IMR-90 (cell line): ENCODE measurements at regions not wholly inside any gene's neighbourhood (a gene's known extent, or its start where the extent isn't known, plus 50 kb on each side); places are given as distances from the start of the nearest gene placed in this dataset.

Experiments used
- ATAC-seq: fragments of 200-7000 bp; cut with Tn5 transposase; 2 replicates; pipeline ENCODE4 v1.9.1; 2020; ENCODE audit warnings: low read depth, mild to moderate bottlenecking, moderate library complexity
- BruUV-seq: library from RNA; stranded (reverse); fragments of 400-500 nt; replicated peaks from 2 replicates; lab custom pipeline; 2021; lab: Mats Ljungman, UMichigan
- CTCF ChIA-PET: fragments of 300-600 bp; formaldehyde crosslinking; extraction: SDS; loops from one replicate; lab custom pipeline; 2021; ENCODE audit warnings: antibody characterized with exemption; lab: Yijun Ruan, JAX
- POLR2A ChIA-PET: fragments of 300-600 bp; sonication (Branson Sonifier 250); formaldehyde crosslinking; loops from one replicate; lab custom pipeline; 2022; ENCODE audit warnings: antibody characterized with exemption; ENCODE audit not compliant: unreplicated experiment; lab: Charles Lee
- DNase-seq: peaks from one replicate; pipeline ENCODE4 v3.0.0; 2013
- H2AFZ ChIP-seq: replicated peaks from 2 replicates; pipeline ENCODE3; 2013; ENCODE audit warnings: low read length, mild to moderate bottlenecking; ENCODE audit not compliant: poor library complexity
- H2AK5ac ChIP-seq: 2 replicates; pipeline ENCODE4 v1.6.1; 2013; ENCODE audit warnings: low read depth, low read length, inconsistent platforms
- H2AK9ac ChIP-seq: replicated peaks from 2 replicates; pipeline ENCODE3; 2013; ENCODE audit warnings: mild to moderate bottlenecking, low read depth, low read length, moderate library complexity; ENCODE audit not compliant: poor library complexity
- H2BK120ac ChIP-seq: 2 replicates; pipeline ENCODE4 v1.6.1; 2013; ENCODE audit warnings: low read depth, low read length, inconsistent platforms
- H2BK15ac ChIP-seq: 3 replicates; pipeline ENCODE4 v1.6.1; 2013; ENCODE audit warnings: low read depth, low read length, inconsistent platforms
- H2BK20ac ChIP-seq: 2 replicates; pipeline ENCODE4 v1.6.1; 2013; ENCODE audit warnings: low read depth, mild to moderate bottlenecking, inconsistent platforms, low read length, moderate library complexity
- H2BK5ac ChIP-seq: 2 replicates; pipeline ENCODE4 v1.6.1; 2013; ENCODE audit warnings: mild to moderate bottlenecking, low read depth, low read length, inconsistent platforms; ENCODE audit not compliant: poor library complexity, severe bottlenecking
- H3K14ac ChIP-seq: replicated peaks from 2 replicates; pipeline ENCODE4 v1.6.1; 2013; ENCODE audit warnings: low read depth, low read length, inconsistent platforms
- H3K18ac ChIP-seq: 2 replicates; pipeline ENCODE4 v1.6.1; 2013; ENCODE audit warnings: low read depth, low read length, control low read depth
- H3K23ac ChIP-seq: 2 replicates; pipeline ENCODE4 v1.6.1; 2013; ENCODE audit warnings: low read depth, low read length, inconsistent platforms
- H3K27ac ChIP-seq: 2 replicates; pipeline ENCODE4 v1.5.1; 2013; ENCODE audit warnings: mild to moderate bottlenecking, control low read depth, low read length; ENCODE audit not compliant: insufficient read depth
- H3K27me3 ChIP-seq: 2 replicates; pipeline ENCODE4 v1.6.1; 2013; ENCODE audit warnings: low read length; ENCODE audit not compliant: control insufficient read depth, insufficient read depth
- H3K36me3 ChIP-seq: 2 replicates; pipeline ENCODE4 v1.6.1; 2013; ENCODE audit warnings: low read length, mixed read lengths; ENCODE audit not compliant: control insufficient read depth, insufficient read depth
- H3K4ac ChIP-seq: 2 replicates; pipeline ENCODE4 v1.6.1; 2013; ENCODE audit warnings: low read depth, low read length, inconsistent platforms
- H3K4me1 ChIP-seq: 2 replicates; pipeline ENCODE4 v1.6.1; 2013; ENCODE audit warnings: low read length, mixed read lengths; ENCODE audit not compliant: control insufficient read depth, insufficient read depth
- H3K4me2 ChIP-seq: 2 replicates; pipeline ENCODE4 v1.6.1; 2013; ENCODE audit warnings: low read depth, mild to moderate bottlenecking, control low read depth, low read length, moderate library complexity
- H3K4me3 ChIP-seq: 2 replicates; pipeline ENCODE4 v1.5.1; 2013; ENCODE audit warnings: low read depth, mild to moderate bottlenecking, control low read depth, low read length, moderate library complexity; ENCODE audit not compliant: insufficient read depth
- H3K56ac ChIP-seq: 2 replicates; pipeline ENCODE4 v1.6.1; 2013; ENCODE audit warnings: low read length, inconsistent platforms; ENCODE audit not compliant: insufficient read depth; ENCODE audit errors: extremely low read depth
- H3K79me1 ChIP-seq, 2 experiments: 2 replicates each; pipeline ENCODE4 v1.6.1; 2013; ENCODE audit warnings: low read length in 2 of 2, inconsistent platforms in 1 of 2, low read depth in 1 of 2
- H3K9ac ChIP-seq: 2 replicates; pipeline ENCODE4 v1.6.1; 2013; ENCODE audit warnings: low read depth, low read length, control low read depth
- H3K9me1 ChIP-seq: 2 replicates; pipeline ENCODE4 v1.6.1; 2013; ENCODE audit warnings: low read length, inconsistent platforms; ENCODE audit not compliant: insufficient read depth
- H3K9me3 ChIP-seq: 2 replicates; pipeline ENCODE4 v1.6.1; 2013; ENCODE audit warnings: low read length; ENCODE audit not compliant: control insufficient read depth, insufficient read depth
- H4K20me1 ChIP-seq: 2 replicates; pipeline ENCODE4 v1.6.1; 2013; ENCODE audit warnings: low read length, inconsistent platforms; ENCODE audit not compliant: insufficient read depth
- H4K5ac ChIP-seq: 2 replicates; pipeline ENCODE4 v1.6.1; 2013; ENCODE audit warnings: mild to moderate bottlenecking, low read depth, low read length, control low read depth
- H4K8ac ChIP-seq, 2 experiments: 2 replicates each; pipeline ENCODE4 v1.6.1; 2013; ENCODE audit warnings: low read depth in 2 of 2, low read length in 2 of 2, control low read depth in 1 of 2, inconsistent platforms in 1 of 2
- H4K91ac ChIP-seq: 2 replicates; pipeline ENCODE4 v1.6.1; 2013; ENCODE audit warnings: low read depth, low read length, inconsistent platforms; ENCODE audit not compliant: insufficient read depth
- BHLHE40 ChIP-seq: fragments of 150-350 bp; IDR thresholded peaks from 2 replicates; pipeline ENCODE4 v1.6.1; 2016; ENCODE audit warnings: mild to moderate bottlenecking, low read depth, low read length
- CEBPB ChIP-seq: IDR thresholded peaks from 2 replicates; pipeline ENCODE4 v1.6.1; 2012; ENCODE audit warnings: low read depth, low read length, improper control_type of control experiment
- CHD1 ChIP-seq: IDR thresholded peaks from 2 replicates; pipeline ENCODE4 v1.6.1; 2012; ENCODE audit warnings: low read depth, low read length, improper control_type of control experiment
- CTCF ChIP-seq: conservative IDR thresholded peaks from 2 replicates; pipeline ENCODE4 v1.5.1; 2012; ENCODE audit warnings: mild to moderate bottlenecking, low read depth, low read length, improper control_type of control experiment
- ELK1 ChIP-seq: fragments of 150-350 bp; IDR thresholded peaks from 2 replicates; pipeline ENCODE4 v1.6.1; 2016; ENCODE audit warnings: low read depth, mild to moderate bottlenecking, low read length, moderate library complexity, borderline replicate concordance
- FOS ChIP-seq: fragments of 150-350 bp; IDR thresholded peaks from 2 replicates; pipeline ENCODE4 v1.6.1; 2016; ENCODE audit warnings: low read depth, low read length
- MAZ ChIP-seq: IDR thresholded peaks from 2 replicates; pipeline ENCODE4 v1.6.1; 2012; ENCODE audit warnings: low read depth, mild to moderate bottlenecking, low read length, improper control_type of control experiment, moderate library complexity, borderline replicate concordance
- MXI1 ChIP-seq: IDR thresholded peaks from 2 replicates; pipeline ENCODE4 v1.6.1; 2012; ENCODE audit warnings: low read depth, mild to moderate bottlenecking, low read length, moderate library complexity, borderline replicate concordance
- NFE2L2 ChIP-seq: fragments of 150-350 bp; IDR thresholded peaks from 2 replicates; pipeline ENCODE4 v1.6.1; 2016; ENCODE audit warnings: low read depth, mild to moderate bottlenecking, low read length
- POLR2A ChIP-seq: IDR thresholded peaks from 2 replicates; pipeline ENCODE4 v1.6.1; 2012; ENCODE audit warnings: mild to moderate bottlenecking, low read depth, low read length
- RAD21 ChIP-seq: IDR thresholded peaks from 2 replicates; pipeline ENCODE4 v1.6.1; 2012; ENCODE audit warnings: low read length, improper control_type of control experiment
- RCOR1 ChIP-seq: IDR thresholded peaks from 2 replicates; pipeline ENCODE4 v1.6.1; 2012; ENCODE audit warnings: mild to moderate bottlenecking, low read length, improper control_type of control experiment; ENCODE audit not compliant: insufficient replicate concordance
- RFX5 ChIP-seq: IDR thresholded peaks from 2 replicates; pipeline ENCODE4 v1.8.0; 2012; ENCODE audit warnings: low read depth, mild to moderate bottlenecking, low read length, moderate library complexity
- SMC3 ChIP-seq: fragments of 150-350 bp; IDR thresholded peaks from 2 replicates; pipeline ENCODE4 v1.6.1; 2016; ENCODE audit warnings: low read depth, mild to moderate bottlenecking, antibody characterized with exemption, low read length, moderate library complexity
- WGBS, 2 experiments: methylation state at CpG; one replicate each; pipeline versions ENCODE4 v1.1.5 to v1.1.7; 2013; ENCODE audit warnings: missing lambda C conversion rate in 2 of 2; ENCODE audit not compliant: insufficient read length in 1 of 2; ENCODE audit errors: extremely low coverage in 2 of 2; 5-methylcytosine and 5-hydroxymethylcytosine counted together
- dilution Hi-C: fragments of 300-500 bp; cut with HindIII; formaldehyde crosslinking; loops from one replicate; pipeline ENCODE4 v1.14.3; 2018; ENCODE audit warnings: low sequenced_read_pairs; ENCODE audit not compliant: unreplicated experiment
- in situ Hi-C: fragments of 300-500 bp; cut with MboI; formaldehyde crosslinking; loops from 3 replicates; pipeline ENCODE4 v1.14.3; 2019; ENCODE audit warnings: low sequenced_read_pairs, inconsistent platforms, mixed read lengths
- intact Hi-C: fragments of 100-400 bp; cut with micrococcal nuclease; formaldehyde crosslinking; loops from 2 replicates; pipeline ENCODE4 v1.10.0; 2022
- TF ChIP-seq, protein P1 (sequence below): fragments of 150-350 bp; IDR thresholded peaks from 2 replicates; pipeline ENCODE4 v1.6.1; 2017; ENCODE audit warnings: mild to moderate bottlenecking, antibody characterized with exemption, low read length, low read depth

DNA sequence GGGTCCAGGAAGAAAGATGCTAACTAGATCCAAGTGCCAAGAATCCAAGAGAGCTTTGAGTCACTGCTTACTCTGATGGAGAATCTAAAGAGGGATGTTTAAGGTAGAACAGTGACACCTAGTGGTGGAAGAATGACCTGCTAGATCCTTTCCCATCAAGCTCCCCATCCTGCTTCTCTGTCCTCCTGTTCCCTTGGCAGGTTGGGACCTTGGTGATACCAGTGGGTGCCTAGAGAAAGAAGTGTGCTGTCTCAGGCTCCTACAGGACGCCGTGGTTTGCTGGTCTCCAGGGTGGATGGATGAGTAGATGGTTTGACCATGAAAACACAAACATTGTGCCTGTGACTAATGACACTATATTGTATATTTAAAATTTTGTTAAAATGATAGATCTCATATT is 383.7 kb downstream of the TMEM135 start:
- no CpG with 5 or more reads among the region's 2 CpGs for WGBS, 2 experiments
- in situ Hi-C loops = loop anchor here (5.0 to 25.0 kb wide), 2 partner anchors 69 to 484 kb away; no protein-coding TSS in a partner anchor
- no TSS peak for BruUV-seq
- Histone ChIP-seq H2AFZ (peak overlapping the region; percentile 86), H4K20me1 (no peaks in the 10 kb centered on the region), H3K4ac (peak overlapping the region; percentile 74), H2BK15ac (no peak overlapping the region), H2BK120ac (peak overlapping the region; percentile 80; the same call in 1 of the 2 replicates), H3K14ac (no peak overlapping the region), H4K8ac (peak overlapping the region in 1 of 2 experiments; percentile 61; a peak in 1 of 4 replicates), H2AK9ac (peak overlapping the region; percentile 69), H3K36me3 (no peaks in the 10 kb centered on the region), H3K4me1 (peaks cover 13% of the 10 kb centered on the region), H2BK5ac (no peak overlapping the region), H3K9me3 (no peaks in the 10 kb centered on the region), H4K91ac (peak overlapping the region; percentile 75), H2BK20ac (peak overlapping the region; percentile 72), H4K5ac (no peak overlapping the region), H3K27me3 (no peaks in the 10 kb centered on the region), H3K18ac (no peak overlapping the region), H3K9me1 (peaks cover 5% of the 10 kb centered on the region), H3K9ac (no peak overlapping the region), H3K23ac (no peak overlapping the region), H3K27ac (no peak overlapping the region), H3K4me2 (no peak overlapping the region), H3K4me3 (no peak overlapping the region), H2AK5ac (peak overlapping the region; percentile 66; the same call in 1 of the 2 replicates), H3K56ac (no peak overlapping the region), H3K79me1 (no peaks in the 10 kb centered on the region)
- intact Hi-C loops = loop anchor here (1.0 kb wide), 2 partner anchors 69 to 482 kb away; no protein-coding TSS in a partner anchor
- ChIA-PET POLR2A (no interaction called here), CTCF (interaction anchor here (0.6 to 2.1 kb wide), 10 partner anchors 8 to 498 kb away, joined by 3 to 13 read pairs (median 4); no protein-coding TSS in a partner anchor)
- dilution Hi-C loops = no loop called here
- peak; percentile 87 for DNase-seq
- no peak for TF ChIP-seq CEBPB
- TF ChIP-seq BHLHE40 = no peak
- TF ChIP-seq NFE2L2 = no peak
- no peak for TF ChIP-seq MXI1
- TF ChIP-seq MAZ = no peak
- peak; percentile 63 for TF ChIP-seq RAD21
- TF ChIP-seq, protein P1, sequence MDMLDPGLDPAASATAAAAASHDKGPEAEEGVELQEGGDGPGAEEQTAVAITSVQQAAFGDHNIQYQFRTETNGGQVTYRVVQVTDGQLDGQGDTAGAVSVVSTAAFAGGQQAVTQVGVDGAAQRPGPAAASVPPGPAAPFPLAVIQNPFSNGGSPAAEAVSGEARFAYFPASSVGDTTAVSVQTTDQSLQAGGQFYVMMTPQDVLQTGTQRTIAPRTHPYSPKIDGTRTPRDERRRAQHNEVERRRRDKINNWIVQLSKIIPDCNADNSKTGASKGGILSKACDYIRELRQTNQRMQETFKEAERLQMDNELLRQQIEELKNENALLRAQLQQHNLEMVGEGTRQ = no peak
- TF ChIP-seq SMC3 = peak; percentile 54
- no peak for TF ChIP-seq RFX5
- TF ChIP-seq ELK1 = no peak
- TF ChIP-seq CTCF = peak; percentile 67
- TF ChIP-seq POLR2A = no peak
- no peak for TF ChIP-seq RCOR1
- no peak for TF ChIP-seq FOS
- TF ChIP-seq CHD1 = no peak
- ATAC-seq = peak; percentile 79
